Adrenal gland (tissue), 9 donors: ENCODE measurements at regions not wholly inside any gene's neighbourhood (a gene's known extent, or its start where the extent isn't known, plus 50 kb on each side); places are given as distances from the start of the nearest gene placed in this dataset.
A peak's percentile ranks its signal among the peaks of the same experiment; 100 is the strongest.

Experiments used
- DNase-seq, 7 donors: peaks; one replicate each; pipeline ENCODE4 v3.0.0-alpha.2; 2019 to 2020
- H3K27ac ChIP-seq, 5 donors: fragments of 200-600 bp; sonication (generic) in 4 of 5; 1 replicate in 3 of 5; 2 replicates in 2 of 5; pipeline versions ENCODE4 v1.5.1 to v1.8.0; 2016 to 2020; ENCODE audit warnings: mild to moderate bottlenecking in 1 of 5
- H3K27me3 ChIP-seq: fragments of 200-600 bp; 2 replicates; pipeline ENCODE4 v1.8.0; 2021
- H3K36me3 ChIP-seq, 2 donors: fragments of 200-600 bp; replicated peaks in 1 of 2; 1 replicate in 1 of 2; 2 replicates in 1 of 2; pipeline versions ENCODE4 v1.5.1 to v1.8.0; 2018 to 2022
- H3K4me1 ChIP-seq, 2 donors: fragments of 200-600 bp; replicated peaks in 1 of 2; 1 replicate in 1 of 2; 2 replicates in 1 of 2; pipeline versions ENCODE4 v1.5.1 to v1.8.0; 2018 to 2021
- H3K4me3 ChIP-seq, 4 donors: fragments of 200-600 bp; sonication (generic) in 3 of 4; one replicate each; pipeline ENCODE4 v1.5.1; 2016 to 2018
- H3K9me3 ChIP-seq, 3 donors: fragments of 200-600 bp; sonication (generic) in 1 of 3; replicated peaks in 1 of 3; 1 replicate in 2 of 3; 2 replicates in 1 of 3; pipeline versions ENCODE4 v1.5.1 to v1.8.0; 2016 to 2021
- CTCF ChIP-seq, 6 experiments: fragments of 450-650 bp in 4 of 6; fragments of 200-600 bp in 2 of 6; sonication (generic) in 1 of 6; IDR thresholded peaks; 1 replicate in 5 of 6; 2 replicates in 1 of 6; pipeline versions ENCODE4 v1.5.1 to v1.8.0; 2016 to 2021; ENCODE audit warnings: antibody characterized with exemption in 6 of 6, mild to moderate bottlenecking in 2 of 6, moderate library complexity in 1 of 6
- POLR2A ChIP-seq, 2 donors: fragments of 450-650 bp; IDR thresholded peaks; one replicate each; pipeline ENCODE4 v1.6.1; 2017; ENCODE audit warnings: antibody characterized with exemption in 2 of 2, mild to moderate bottlenecking in 2 of 2, moderate library complexity in 1 of 2
- WGBS, 4 donors: extraction: QIAGEN DNeasy Blood & Tissue Kit in 2 of 4; methylation state at CpG; one replicate each; pipeline versions ENCODE4 v1.1.5 to v1.1.7; 2013 to 2017; 5-methylcytosine and 5-hydroxymethylcytosine counted together
- intact Hi-C, 2 donors: fragments of 100-400 bp; cut with DNase I; formaldehyde crosslinking; loops; one replicate each; pipeline versions ENCODE4 v1.14.1 to v1.15.0; 2022 to 2023
- donor health status: healthy with polysubstance abuse.
- donor health status: Bipolar disorder and iron deficiency.
- donor health status: DM: yes; HTN: yes; CAD: no.
- donor health status: DM: no; HTN: no; CAD: no.
- donor health status: DM: no; HTN: no; CAD: no.

DNA sequence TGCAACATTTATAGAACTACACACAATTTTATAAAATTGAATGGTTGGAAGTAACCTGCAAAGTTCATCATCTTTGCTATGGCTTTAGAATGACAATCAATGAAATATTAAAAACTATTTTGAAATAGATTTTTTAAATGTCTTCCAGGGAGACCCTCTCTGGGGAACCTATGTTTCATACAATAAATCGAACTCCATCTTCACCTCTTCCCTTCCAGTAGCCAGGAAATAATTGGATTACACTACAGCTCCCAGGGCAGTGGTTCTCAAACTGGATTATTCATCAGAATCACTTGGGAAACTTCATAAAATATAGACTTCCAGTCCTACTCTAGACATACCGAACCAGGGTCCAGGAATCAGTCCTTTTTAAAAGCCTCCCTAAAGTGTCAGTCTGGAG is 328.4 kb downstream of the DUSP6 start:
- no peak for DNase-seq
- no peak for TF ChIP-seq POLR2A (IDR thresholded peaks at IDR 0.05)
- TF ChIP-seq CTCF (IDR thresholded peaks at IDR 0.05) = no peak
- H3K36me3 ChIP-seq = no peaks in the 10 kb centered on the region
- H3K27me3 ChIP-seq = no peaks in the 10 kb centered on the region
- intact Hi-C loops = loop anchor here in 1 of 2 donors (10.0 kb wide), 1 partner anchor 501 kb away; the partner anchor contains the start of genes GALNT4 and POC1B
- H3K27ac ChIP-seq = no peak overlapping the region
- H3K4me3 ChIP-seq = no peak overlapping the region
- H3K4me1 ChIP-seq = peaks cover 0 to 9% of the 10 kb centered on the region in 2 donors
- peaks cover 0 to 5% (median 0%) of the 10 kb centered on the region in 3 donors for H3K9me3 ChIP-seq
- 72 to 79% (median 78%) methylated on average over 2 of the region's 2 CpGs for whole genome bisulfite sequencing, 4 donors

GRCh38 chr12:89020689-89021088 is 331.6 kb downstream of the DUSP6 start:
- no peak overlapping the region for H3K27ac ChIP-seq
- no peak overlapping the region for H3K4me3 ChIP-seq
- intact Hi-C loops = loop anchor here in 1 of 2 donors (10.0 kb wide), 1 partner anchor 504 kb away; the partner anchor contains the start of genes GALNT4 and POC1B
- WGBS, 4 donors = 88 to 96% (median 94%) methylated on average over 6 of the region's 6 CpGs
- no peaks in the 10 kb centered on the region for H3K27me3 ChIP-seq
- no peak for DNase-seq
- no peaks in the 10 kb centered on the region for H3K36me3 ChIP-seq
- no peaks in the 10 kb centered on the region for H3K9me3 ChIP-seq
- TF ChIP-seq CTCF (IDR thresholded peaks at IDR 0.05) (no peak), POLR2A (IDR thresholded peaks at IDR 0.05) (no peak)
- peaks cover 0 to 14% of the 10 kb centered on the region in 2 donors for H3K4me1 ChIP-seq

GRCh38 chr12:89020121-89020480 is 332.2 kb downstream of the DUSP6 start:
- TF ChIP-seq POLR2A (IDR thresholded peaks at IDR 0.05) = no peak
- TF ChIP-seq CTCF (IDR thresholded peaks at IDR 0.05) = no peak
- intact Hi-C loops = loop anchor here in 1 of 2 donors (10.0 kb wide), 1 partner anchor 505 kb away; the partner anchor contains the start of genes GALNT4 and POC1B
- no peaks in the 10 kb centered on the region for H3K36me3 ChIP-seq
- no peak overlapping the region for H3K4me3 ChIP-seq
- peaks cover 0 to 14% of the 10 kb centered on the region in 2 donors for H3K4me1 ChIP-seq
- no peak overlapping the region for H3K27ac ChIP-seq
- H3K27me3 ChIP-seq = no peaks in the 10 kb centered on the region
- no peak for DNase-seq
- no peaks in the 10 kb centered on the region for H3K9me3 ChIP-seq

- peak; percentile 73 to 94 (median 81) for DNase-seq
- 3 to 5% (median 4%) methylated on average over 14 of the region's 14 CpGs for WGBS, 4 donors
- Histone ChIP-seq H3K36me3 (no peaks in the 10 kb centered on the region), H3K27ac (no peak overlapping the region), H3K4me3 (peak overlapping the region in 1 of 4 donors; percentile 51), H3K4me1 (peaks cover 0 to 14% of the 10 kb centered on the region in 2 donors), H3K9me3 (no peaks in the 10 kb centered on the region), H3K27me3 (no peaks in the 10 kb centered on the region)
- intact Hi-C loops = loop anchor here (5.0 to 10.0 kb wide), 3 partner anchors 443 to 508 kb away; partner anchors contain the start of genes POC1B (in 2 of the 2) and GALNT4 (in 1 of the 2)
- TF ChIP-seq POLR2A (IDR thresholded peaks at IDR 0.05) = no peak
- TF ChIP-seq CTCF (IDR thresholded peaks at IDR 0.05) = peak; percentile 67 to 91 (median 84)
Observed at GRCh38 chr12:89019439-89020120, 332.7 kb downstream of the DUSP6 start.
